Fibroblast of lung (primary cell): ENCODE measurements at regions not wholly inside any gene's neighbourhood (a gene's known extent, or its start where the extent isn't known, plus 50 kb on each side); places are given as distances from the start of the nearest gene placed in this dataset.

Experiments
- CTCF ChIP-seq, 2 donors: IDR thresholded peaks in 1 of 2; conservative IDR thresholded peaks in 1 of 2; 1 replicate in 1 of 2; 2 replicates in 1 of 2; pipeline ENCODE4 v1.5.1; 2011 to 2012; ENCODE audit warnings: low read length in 2 of 2, control low read depth in 1 of 2, inconsistent platforms in 1 of 2, low read depth in 1 of 2, mild to moderate bottlenecking in 1 of 2
- EZH2 ChIP-seq: IDR thresholded peaks from 2 replicates; pipeline ENCODE4 v1.5.1; 2012; ENCODE audit warnings: low read length, control low read depth, mild to moderate bottlenecking; ENCODE audit errors: missing control alignments

DNA sequence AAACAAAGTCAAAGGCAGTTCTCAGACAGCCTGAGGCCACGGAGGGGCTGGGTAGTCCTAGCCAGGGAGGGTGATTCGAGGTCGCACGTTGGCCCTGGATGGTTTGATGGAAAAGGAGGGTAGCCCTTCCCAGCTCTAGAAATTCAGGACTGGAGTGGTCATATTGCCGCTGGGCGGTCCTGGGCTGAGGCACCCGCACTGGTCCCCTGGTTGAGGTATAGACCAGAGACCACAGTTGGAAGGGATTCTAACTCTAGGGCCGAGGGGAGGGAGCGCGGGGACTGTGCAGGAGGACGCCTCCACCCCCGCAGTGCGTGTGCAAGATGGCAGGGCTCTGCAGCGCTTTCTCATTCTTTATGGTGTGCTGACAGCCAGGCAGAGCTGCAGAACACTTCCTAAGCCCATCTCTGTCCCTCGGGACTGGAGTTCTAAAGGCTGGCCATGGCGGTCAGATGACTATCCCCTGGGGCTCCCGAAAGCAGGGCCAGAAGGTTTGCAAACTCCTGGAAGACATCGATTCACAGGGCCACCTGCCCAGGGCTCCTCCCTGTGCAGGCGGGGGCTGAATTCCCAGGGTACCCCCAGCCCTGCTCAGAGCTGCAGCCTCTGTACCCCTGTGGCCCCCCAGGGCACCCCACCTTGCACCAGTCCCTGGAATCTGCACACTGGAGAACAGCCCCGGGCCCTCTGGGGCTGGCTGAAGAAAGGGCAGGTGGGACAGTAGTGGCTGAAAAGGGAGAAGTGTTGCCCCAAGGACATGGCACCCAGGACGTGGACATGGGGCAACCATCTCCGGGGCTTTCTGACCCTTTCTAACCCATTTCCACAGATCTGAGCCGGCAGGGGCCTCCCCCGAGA is 51.0 kb upstream of the ELN start:
- TF ChIP-seq CTCF (conservative IDR thresholded peaks at IDR 0.05 in 1 of 2, IDR thresholded peaks at IDR 0.05 in 1 of 2; ENCODE audit: low read depth in 1 of 2, low read length in 2 of 2) (no peak), EZH2 (no peak)
